Gastrocnemius medialis (tissue), 4 donors: ENCODE measurements at regions not wholly inside any gene's neighbourhood (a gene's known extent, or its start where the extent isn't known, plus 50 kb on each side); places are given as distances from the start of the nearest gene placed in this dataset.

Experiments used
- POLR2A ChIP-seq, 2 donors: fragments of 450-650 bp; IDR thresholded peaks; one replicate each; pipeline ENCODE4 v1.6.1; 2017; ENCODE audit warnings: antibody characterized with exemption in 2 of 2, mild to moderate bottlenecking in 2 of 2, moderate library complexity in 2 of 2
- TF ChIP-seq, protein P1 (sequence below), 5 experiments: fragments of 450-650 bp in 3 of 5; fragments of 200-600 bp in 2 of 5; sonication (generic) in 2 of 5; IDR thresholded peaks in 4 of 5; conservative IDR thresholded peaks in 1 of 5; 1 replicate in 4 of 5; 2 replicates in 1 of 5; pipeline ENCODE4 v1.5.1; 2016 to 2019; ENCODE audit warnings: antibody characterized with exemption in 5 of 5, mild to moderate bottlenecking in 3 of 5, moderate library complexity in 3 of 5

GRCh38 chr2:146981921-146982320, 862.9 kb upstream of the ACVR2A start:
- TF ChIP-seq, protein P1, sequence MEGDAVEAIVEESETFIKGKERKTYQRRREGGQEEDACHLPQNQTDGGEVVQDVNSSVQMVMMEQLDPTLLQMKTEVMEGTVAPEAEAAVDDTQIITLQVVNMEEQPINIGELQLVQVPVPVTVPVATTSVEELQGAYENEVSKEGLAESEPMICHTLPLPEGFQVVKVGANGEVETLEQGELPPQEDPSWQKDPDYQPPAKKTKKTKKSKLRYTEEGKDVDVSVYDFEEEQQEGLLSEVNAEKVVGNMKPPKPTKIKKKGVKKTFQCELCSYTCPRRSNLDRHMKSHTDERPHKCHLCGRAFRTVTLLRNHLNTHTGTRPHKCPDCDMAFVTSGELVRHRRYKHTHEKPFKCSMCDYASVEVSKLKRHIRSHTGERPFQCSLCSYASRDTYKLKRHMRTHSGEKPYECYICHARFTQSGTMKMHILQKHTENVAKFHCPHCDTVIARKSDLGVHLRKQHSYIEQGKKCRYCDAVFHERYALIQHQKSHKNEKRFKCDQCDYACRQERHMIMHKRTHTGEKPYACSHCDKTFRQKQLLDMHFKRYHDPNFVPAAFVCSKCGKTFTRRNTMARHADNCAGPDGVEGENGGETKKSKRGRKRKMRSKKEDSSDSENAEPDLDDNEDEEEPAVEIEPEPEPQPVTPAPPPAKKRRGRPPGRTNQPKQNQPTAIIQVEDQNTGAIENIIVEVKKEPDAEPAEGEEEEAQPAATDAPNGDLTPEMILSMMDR (IDR thresholded peaks at IDR 0.05 in 4 of 5, conservative IDR thresholded peaks at IDR 0.05 in 1 of 5), result no peak
- TF ChIP-seq POLR2A (IDR thresholded peaks at IDR 0.05), result no peak
